ENCODE measurements at regions not wholly inside any gene's neighbourhood (a gene's known extent, or its start where the extent isn't known, plus 50 kb on each side); places are given as distances from the start of the nearest gene placed in this dataset.

DNA sequence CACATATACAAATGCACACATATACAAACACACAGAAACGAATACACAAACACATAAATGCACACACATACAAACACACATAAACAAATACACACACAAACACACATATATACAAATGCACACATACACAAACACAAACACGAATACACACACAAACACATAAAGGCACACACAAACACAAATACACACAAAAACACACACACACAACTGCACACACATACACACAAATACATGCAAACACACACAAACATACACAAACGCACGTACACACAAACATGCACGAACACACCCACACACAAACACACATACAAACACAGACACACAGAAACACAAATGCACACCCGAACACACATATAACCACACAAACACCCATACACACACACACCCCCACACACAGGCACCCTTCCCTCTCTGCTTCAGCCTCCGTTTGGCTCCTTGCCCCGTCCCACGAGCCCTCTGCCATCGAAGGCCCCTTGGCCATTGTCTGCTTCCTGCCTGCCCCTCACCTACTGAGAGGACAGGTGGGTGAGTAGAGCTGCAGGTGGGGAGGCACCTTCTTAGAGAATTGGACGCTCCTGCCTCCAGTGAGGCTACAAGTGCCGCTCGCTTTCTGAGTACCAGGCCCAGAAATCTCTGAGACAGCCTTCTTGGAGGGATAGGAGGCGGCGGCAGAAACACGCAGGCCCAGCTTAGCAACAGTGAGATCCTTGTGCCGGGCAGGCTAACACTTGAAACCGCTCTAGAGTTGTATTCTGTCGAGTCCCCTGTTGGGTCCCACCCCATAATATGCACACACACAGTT, 331.2 kb downstream of the FOXL1 start:
- intact Hi-C loops (cut with micrococcal nuclease), result no loop called here

GRCh38 chr16:86910161-86910769, 331.9 kb downstream of the FOXL1 start:
- intact Hi-C loops (cut with micrococcal nuclease), result no loop called here
- ATAC-seq (no peak), DNase-seq (no peak)

More for the DNA sequence above, 331.2 kb downstream of the FOXL1 start:
- ATAC-seq (no peak), DNase-seq (no peak)

- no peak for ATAC-seq
- DNase-seq, result no peak
- intact Hi-C loops (cut with micrococcal nuclease), result no loop called here
Measured at GRCh38 chr16:86911437-86911958, 333.1 kb downstream of the FOXL1 start.

DNA sequence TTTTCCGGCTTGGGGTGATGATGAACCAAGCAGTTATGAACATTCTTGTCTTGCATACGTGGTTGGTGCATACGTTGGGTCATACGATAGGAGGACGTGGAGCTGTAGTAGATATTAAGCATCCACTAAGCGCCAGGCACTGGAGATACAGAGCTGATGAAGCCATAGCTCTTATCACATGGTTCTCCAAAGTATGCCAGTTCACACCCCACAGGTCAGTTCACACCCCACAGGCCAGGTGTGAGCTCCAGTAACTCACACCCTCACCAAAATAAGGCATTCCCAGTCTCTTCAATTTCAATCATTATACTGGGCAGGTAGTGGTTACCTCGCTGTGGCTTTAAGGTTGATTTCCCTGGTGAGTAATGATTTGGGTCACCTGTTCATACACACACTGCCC, 335.5 kb downstream of the FOXL1 start:
- DNase-seq, result no peak
- ATAC-seq, result no peak
- intact Hi-C loops (cut with micrococcal nuclease), result no loop called here

DNA sequence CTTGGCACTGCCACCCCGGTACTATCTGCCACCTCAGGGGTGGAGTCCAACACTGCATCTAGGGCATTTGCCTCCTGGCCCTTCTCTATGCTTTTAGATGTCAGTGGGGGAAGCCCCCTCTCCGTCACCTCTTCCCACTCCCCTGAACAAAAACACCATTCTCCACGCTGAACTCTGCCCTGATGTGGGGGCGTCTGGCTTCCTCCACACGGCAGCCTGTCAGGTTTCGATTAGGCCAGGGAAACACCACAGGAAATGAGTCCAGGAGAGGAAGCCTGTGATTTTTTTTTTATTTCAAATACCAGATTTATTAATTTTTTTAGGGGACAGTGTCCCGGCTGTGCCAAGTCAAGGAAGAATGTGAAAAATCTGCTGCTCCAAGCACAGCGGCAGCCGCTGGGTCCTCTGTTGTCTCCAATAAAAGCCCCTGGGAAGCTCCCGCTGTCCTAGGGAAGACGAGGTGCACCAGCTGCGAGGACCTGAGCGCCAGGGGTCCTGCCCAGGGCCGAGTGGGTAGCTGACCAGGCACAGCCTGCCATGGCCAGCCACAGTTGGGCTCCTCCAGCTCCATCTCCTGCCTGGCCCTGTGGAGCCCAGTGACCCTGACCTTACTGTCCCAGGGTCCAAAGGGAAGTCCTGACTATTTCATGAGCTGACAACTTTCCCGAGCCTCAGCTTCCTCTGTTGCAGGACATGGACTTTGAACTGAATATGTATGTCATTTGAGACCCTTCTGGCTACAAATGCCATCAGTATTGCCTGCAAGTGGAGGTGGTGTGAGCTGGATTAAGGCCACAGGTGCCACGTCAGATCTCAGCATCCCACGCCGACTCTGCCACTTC, 336.7 kb downstream of the FOXL1 start:
- intact Hi-C loops (cut with micrococcal nuclease), result no loop called here

DNA sequence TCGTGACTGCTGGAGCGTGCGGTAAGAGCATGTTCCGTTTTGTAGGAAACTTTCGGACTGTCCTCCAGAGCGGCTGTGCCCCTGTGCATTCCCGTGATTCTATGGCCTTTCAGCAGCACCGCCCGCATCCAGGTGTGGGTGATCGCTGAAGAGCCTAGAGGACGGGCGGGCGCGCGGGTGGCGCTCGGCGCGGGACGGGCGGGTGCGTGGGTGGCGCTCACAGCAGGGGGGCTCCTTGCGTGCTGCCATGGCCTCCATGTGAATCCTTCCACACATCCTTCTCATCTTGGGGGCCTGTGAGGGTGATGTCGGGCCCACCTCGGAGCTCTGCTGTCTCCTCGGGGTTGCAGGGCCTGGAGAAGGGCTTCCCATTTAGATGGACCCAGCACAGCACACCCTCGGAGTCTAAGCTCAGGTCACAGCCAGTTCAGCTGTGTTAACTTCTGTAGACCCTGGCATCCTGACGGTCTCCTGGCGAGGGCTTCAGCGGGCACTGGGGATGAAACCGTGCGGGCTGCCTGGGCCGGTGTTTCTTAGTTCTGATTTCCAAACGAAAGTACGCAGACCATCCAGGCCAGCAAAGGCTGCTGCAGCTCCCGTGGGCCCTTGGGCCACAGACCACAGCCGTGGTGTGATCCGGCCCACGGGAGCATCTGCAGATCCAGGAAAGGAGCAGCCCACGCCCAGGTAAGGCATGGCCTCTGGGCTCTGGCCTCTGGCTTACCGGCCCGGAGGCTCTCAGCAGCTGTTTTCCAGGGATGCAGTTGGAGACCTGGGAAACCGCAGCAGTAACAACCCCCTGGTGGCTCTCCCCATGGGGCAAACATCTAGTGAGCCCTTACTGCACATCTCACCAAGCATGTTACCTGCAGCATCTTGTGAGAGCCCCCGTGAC, 339.4 kb downstream of the FOXL1 start:
- intact Hi-C loops (cut with micrococcal nuclease), result no loop called here
- ATAC-seq, result no peak
- no peak for DNase-seq

More for the DNA sequence above, 336.7 kb downstream of the FOXL1 start:
- DNase-seq (no peak), ATAC-seq (no peak)

DNA sequence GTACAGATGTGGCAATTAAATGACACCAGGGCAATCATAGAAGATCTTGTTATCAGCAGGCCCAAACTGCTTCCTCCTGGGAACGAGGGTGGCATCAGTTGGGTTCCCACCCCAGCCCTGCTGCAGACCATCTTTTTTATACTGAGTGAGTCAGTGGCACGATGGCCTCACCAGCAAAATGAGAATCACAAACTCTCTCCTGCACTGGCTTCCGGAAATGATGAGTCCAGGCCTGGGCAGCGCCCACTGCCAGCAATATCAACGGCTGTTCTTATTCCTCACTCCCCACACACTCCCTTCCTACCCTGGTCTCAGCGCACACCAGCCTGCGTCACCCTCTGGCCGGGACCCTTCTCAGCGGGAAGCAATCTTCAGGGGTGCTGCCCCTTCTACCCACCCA, 340.3 kb downstream of the FOXL1 start:
- intact Hi-C loops (cut with micrococcal nuclease), result no loop called here
- ATAC-seq, result no peak

GRCh38 chr16:86919078-86919477, 340.7 kb downstream of the FOXL1 start:
- intact Hi-C loops (cut with micrococcal nuclease), result no loop called here
- ATAC-seq (no peak), DNase-seq (no peak)

More for the DNA sequence above, 340.3 kb downstream of the FOXL1 start:
- DNase-seq, result no peak

DNA sequence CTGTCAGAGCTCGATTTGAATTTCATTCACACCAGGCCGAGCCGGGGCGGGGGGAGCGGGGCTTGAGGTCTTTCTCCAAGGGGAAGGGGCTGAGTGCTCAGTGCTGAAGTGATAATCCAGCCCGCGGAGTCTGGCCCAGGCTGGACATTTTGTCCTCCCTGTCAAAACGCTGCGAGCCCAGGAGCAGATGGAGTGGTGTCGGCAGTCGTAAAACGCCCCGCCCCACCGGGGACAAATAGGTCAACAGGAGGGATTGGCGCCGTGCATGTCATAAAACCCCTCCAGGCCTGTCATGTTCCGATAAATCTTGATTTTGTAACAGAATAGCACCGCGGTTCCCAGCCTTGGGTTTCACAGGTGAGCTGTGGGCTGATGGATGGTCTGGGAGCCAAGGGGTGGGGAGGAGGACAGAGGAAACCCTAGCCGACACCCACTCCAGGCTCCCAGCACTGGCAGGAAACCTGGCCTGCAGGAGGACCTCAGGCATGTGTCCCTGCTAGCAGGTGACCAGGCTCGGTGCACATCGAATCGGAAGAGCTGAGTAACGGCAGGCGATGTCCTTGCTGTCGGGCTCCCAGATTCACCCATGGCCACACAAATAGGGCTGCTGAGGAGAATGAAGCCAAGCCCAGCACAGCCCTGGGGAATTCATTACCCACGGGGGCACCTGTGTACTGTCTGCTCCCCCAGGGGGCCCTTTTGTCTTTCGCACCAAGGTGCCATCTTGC, 341.4 kb downstream of the FOXL1 start:
- intact Hi-C loops (cut with micrococcal nuclease), result no loop called here
- no peak for ATAC-seq

GRCh38 chr16:86921289-86921688, 342.9 kb downstream of the FOXL1 start:
- intact Hi-C loops (cut with micrococcal nuclease), result no loop called here
- no peak for DNase-seq
- no peak for ATAC-seq

More for the DNA sequence above, 341.4 kb downstream of the FOXL1 start:
- no peak for DNase-seq

DNA sequence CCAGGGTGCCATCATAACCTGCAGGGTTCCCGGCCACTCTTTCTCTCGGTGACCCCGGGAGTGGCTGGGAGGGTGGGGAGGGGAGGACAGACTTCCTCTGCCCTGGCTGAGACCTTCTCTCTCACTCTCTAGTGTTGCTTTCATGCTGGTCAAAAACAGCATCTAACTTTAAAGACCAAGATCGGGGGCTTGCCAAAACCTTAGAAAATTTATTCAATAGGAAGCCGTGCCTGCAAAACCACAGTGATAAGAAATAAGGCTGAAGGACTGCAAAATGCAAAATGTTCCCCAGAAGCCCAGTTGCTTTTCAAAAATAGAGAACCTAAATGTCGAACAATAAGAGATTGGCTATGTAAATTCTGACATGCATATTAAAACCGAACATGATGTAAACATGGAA, 344.0 kb downstream of the FOXL1 start:
- intact Hi-C loops (cut with micrococcal nuclease), result no loop called here
- ATAC-seq, result no peak
- no peak for DNase-seq

GRCh38 chr16:86923656-86924055, 345.3 kb downstream of the FOXL1 start:
- intact Hi-C loops (cut with micrococcal nuclease), result no loop called here
- ATAC-seq (no peak), DNase-seq (no peak)

- no peak for DNase-seq
- no peak for ATAC-seq
- intact Hi-C loops (cut with micrococcal nuclease), result no loop called here
Measured at GRCh38 chr16:86924537-86924936, 346.2 kb downstream of the FOXL1 start.

DNA sequence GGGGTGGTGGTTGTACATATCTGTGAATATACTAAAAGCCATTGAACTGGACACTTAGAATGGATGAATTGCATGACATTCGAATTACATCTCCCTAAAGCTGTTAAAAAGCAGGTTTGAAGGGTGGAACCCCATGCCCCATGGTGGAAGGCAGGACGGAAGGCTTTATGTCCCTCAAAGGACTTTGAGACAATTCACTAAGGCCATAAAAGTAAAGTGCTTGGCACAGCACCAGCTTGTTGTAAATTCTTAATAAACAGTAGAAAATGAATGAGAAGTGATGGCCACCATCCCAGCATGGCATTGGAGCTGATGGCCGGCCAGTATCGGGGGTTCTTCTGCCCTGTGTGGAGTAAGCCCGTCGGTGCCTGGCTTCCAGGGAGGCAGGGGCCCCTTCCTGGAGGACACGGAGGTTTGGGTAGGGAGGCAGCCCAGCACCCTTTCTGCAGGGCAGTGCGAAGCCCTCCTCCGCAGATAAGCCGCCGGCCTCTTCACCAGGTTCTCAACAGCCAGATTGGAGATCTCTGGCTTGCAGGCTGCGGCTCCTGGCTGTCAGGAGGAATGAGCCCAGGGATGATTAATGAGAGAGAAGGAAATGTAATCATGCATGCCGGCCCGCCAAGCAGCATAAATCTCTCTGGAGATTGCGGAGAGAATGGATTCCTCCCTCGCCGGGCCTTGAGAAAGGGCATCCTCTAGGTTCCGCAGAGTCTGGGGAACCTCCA, 346.9 kb downstream of the FOXL1 start:
- no peak for DNase-seq
- ATAC-seq, result no peak
- intact Hi-C loops (cut with micrococcal nuclease), result no loop called here

DNA sequence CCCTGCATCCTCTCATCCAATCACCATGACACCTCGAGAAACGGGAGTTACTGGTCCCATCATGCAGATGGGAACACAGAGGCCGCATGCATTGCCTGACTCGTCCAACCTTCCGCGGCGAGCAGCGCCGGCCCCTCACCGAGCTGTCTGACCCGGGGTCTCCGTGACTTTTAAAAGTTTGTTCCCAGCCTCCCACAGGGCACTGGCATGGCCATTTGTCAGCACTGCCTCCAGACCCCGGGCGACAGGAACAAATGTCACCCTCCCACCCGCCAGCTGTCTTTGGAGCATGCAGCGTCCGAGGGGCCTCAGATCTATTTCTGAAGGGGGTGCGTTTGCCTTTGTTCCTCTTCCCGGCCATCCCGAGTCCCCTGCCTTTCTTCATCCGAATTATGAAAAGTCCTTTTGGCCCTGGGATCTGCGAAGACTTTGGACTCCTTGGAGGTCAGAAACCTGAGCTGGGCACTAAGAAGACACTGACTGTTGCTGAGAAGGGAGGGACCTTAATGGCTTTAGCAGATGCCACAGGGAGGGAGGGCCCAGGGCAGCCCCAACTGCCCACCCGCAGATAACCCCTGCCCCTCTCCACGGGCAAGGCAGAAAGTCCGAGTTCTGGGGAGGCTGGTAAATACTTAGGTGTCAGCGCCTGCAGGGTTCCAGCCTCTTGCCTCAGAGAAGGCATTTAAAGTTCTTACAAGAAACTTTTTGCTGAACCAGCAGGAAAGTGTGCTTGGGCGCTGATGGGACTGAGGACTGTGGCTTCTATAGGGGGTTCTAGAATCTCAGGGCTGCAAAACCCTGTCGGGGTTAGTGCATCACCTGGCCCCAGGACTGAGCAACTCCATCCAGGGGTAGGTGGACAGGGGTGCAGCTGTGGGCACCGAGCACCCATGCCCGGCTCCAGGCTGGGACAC, 348.1 kb downstream of the FOXL1 start:
- intact Hi-C loops (cut with micrococcal nuclease), result no loop called here
- DNase-seq (no peak), ATAC-seq (no peak)

DNA sequence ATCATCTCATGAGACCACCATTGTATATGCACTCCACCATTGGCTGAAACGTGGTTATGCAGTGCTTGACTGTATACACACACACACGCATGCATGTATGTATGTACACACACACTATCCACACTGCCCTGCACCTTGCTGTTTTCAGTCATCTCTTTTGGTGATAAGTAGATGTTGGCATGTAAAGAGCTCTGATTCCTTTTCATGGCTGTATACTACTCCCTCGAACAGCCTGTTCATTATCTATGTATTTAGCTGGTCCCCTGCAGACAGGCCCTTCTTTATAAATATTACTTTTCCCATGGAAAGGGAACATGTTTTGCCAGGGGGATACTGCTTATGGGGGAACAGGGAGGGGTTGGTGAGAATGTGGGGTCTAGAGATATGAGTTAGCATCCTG, 349.4 kb downstream of the FOXL1 start:
- DNase-seq (no peak), ATAC-seq (no peak)
- intact Hi-C loops (cut with micrococcal nuclease), result no loop called here

Measured in left ventricle myocardium superior (tissue), 1 donor.